HCEC 1CT (cell line): ENCODE measurements at regions not wholly inside any gene's neighbourhood (a gene's known extent, or its start where the extent isn't known, plus 50 kb on each side); places are given as distances from the start of the nearest gene placed in this dataset.

ENCODE experiments used
- DNase-seq: peaks from one replicate; pipeline ENCODE4 v3.0.0-alpha.2; 2017

DNA sequence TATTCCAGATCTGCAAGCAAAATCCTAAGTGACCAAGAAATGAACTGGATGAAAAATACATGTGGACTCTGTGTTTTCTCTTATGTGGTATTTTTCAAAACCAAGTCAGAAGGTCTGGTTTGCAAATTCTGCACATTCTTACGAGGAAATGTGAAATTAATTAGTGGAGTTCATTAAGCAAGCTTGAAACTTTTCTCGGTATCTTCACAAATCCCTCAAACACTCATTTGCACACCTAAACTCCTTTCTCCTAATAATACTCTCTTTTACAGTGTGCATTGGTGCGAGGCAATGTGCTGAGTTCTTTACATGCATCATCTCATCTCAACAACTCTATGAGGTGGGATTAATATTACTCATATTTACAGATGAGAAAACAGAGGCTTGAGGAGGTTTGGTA, 82.1 kb downstream of the MTERF1 start:
- no peak for DNase-seq

DNA sequence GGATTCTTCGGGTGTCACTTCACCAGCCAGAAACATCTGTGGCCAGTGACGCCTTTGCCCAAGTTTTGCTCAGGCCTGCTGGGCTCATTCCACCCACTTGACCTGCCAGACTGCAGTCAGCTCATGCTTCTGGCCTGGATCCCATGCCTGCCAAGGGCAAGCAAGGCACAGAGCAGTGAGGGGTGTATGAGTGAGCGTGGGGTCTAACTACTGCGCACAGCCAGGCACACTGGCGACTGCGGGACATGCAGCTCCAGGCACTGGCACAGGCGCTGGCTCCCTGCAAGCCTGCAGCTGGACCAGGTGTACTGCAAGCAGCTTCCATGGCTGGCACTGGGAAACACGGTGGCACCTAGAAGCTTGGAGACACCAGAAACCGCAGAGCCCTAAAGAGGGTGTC, 80.1 kb downstream of the MTERF1 start:
- DNase-seq = no peak

- DNase-seq = no peak
Observed at GRCh38 chr7:91801331-91801983, 79.0 kb downstream of the MTERF1 start.

DNA sequence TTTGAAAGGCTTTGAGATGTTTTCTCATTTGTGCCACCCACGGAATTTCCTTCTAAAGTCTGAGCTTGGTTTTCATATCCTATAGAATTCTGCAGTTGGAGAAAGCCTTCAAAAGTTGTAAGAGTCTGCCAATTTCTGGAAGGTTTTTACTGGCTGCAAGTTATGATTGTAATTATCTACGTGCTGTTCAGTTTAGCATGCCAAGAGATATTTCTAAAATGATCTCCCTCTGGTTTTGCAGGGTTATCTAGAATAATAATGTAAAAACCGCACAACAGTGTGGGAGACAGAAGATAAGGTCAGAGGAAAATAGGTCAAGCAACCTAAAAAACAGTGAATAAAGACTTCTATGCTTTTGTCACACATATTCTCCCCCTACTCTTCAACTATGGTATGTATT, 69.3 kb downstream of the MTERF1 start:
- no peak for DNase-seq

- DNase-seq = no peak
Observed at GRCh38 chr7:91811641-91812040, 68.9 kb downstream of the MTERF1 start.

DNA sequence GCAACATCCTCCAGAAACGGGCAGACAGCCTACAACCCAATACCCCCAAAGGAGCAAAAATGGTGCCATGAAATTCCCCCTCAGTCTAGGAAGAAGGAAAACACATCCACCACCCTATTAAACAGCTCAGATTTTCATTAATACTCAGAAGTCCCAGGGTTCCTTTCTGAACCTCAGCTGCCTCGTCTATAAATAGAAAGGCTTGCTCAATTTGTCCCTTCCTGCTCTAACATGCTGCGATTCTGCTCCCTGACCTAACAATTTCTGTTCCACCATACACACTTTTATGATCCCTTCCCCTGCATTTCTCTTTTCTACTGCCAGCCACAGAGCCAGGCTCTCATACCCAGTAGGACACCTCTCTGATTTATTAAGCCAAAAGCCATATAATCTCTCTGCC, 68.1 kb downstream of the MTERF1 start:
- no peak for DNase-seq

GRCh38 chr7:91814189-91814588, 66.3 kb downstream of the MTERF1 start:
- DNase-seq = no peak
